Activated CD4-positive, alpha-beta T cell treated with anti-CD3 and anti-CD28 coated beads, Interleukin-2, amount 50 U/mL, for 1 hour (primary cell): ENCODE measurements at regions not wholly inside any gene's neighbourhood (a gene's known extent, or its start where the extent isn't known, plus 50 kb on each side); places are given as distances from the start of the nearest gene placed in this dataset.
"Not testable (repeated sequence)": the region's sequence is repeated elsewhere in the genome, so short reads cannot be mapped to it uniquely, and the experiment has no call there.

Experiments used
- DNase-seq: peaks from one replicate; pipeline ENCODE4 v3.0.0-alpha.2; 2020

- no peak for DNase-seq
These were observed 345.7 kb upstream of the SFSWAP start for GRCh38 chr12:131364903-131365820.

GRCh38 chr12:131365821-131366260, 345.0 kb upstream of the SFSWAP start:
- DNase-seq = no peak

GRCh38 chr12:131366261-131366871, 344.5 kb upstream of the SFSWAP start:
- DNase-seq = no peak

- not testable (repeated sequence) for DNase-seq
These were observed 343.6 kb upstream of the SFSWAP start for GRCh38 chr12:131367067-131367982.

GRCh38 chr12:131367983-131368667, 342.8 kb upstream of the SFSWAP start:
- no peak for DNase-seq

GRCh38 chr12:131368668-131369071, 342.2 kb upstream of the SFSWAP start:
- no peak for DNase-seq

- DNase-seq = no peak
These were observed 341.6 kb upstream of the SFSWAP start for GRCh38 chr12:131369094-131369845.

- DNase-seq = no peak
These were observed 340.6 kb upstream of the SFSWAP start for GRCh38 chr12:131370321-131370720.

GRCh38 chr12:131370791-131371347, 340.0 kb upstream of the SFSWAP start:
- DNase-seq = no peak

GRCh38 chr12:131371401-131372170, 339.3 kb upstream of the SFSWAP start:
- DNase-seq = no peak

GRCh38 chr12:131372171-131372475, 338.8 kb upstream of the SFSWAP start:
- DNase-seq = no peak

GRCh38 chr12:131372706-131373195, 338.1 kb upstream of the SFSWAP start:
- DNase-seq = no peak

GRCh38 chr12:131375261-131375971, 335.5 kb upstream of the SFSWAP start:
- no peak for DNase-seq

- DNase-seq = no peak
These were observed 334.9 kb upstream of the SFSWAP start for GRCh38 chr12:131375972-131376345.

GRCh38 chr12:131378176-131378842, 332.6 kb upstream of the SFSWAP start:
- DNase-seq = no peak

GRCh38 chr12:131378861-131379665, 331.8 kb upstream of the SFSWAP start:
- no peak for DNase-seq

- no peak for DNase-seq
These were observed 331.2 kb upstream of the SFSWAP start for GRCh38 chr12:131379738-131380137.

GRCh38 chr12:131380220-131380964, 330.5 kb upstream of the SFSWAP start:
- DNase-seq = no peak
